GM12878 (cell line): ENCODE measurements at regions not wholly inside any gene's neighbourhood (a gene's known extent, or its start where the extent isn't known, plus 50 kb on each side); places are given as distances from the start of the nearest gene placed in this dataset.

ENCODE experiments used
- ATF3 ChIP-seq: IDR thresholded peaks from 2 replicates; pipeline ENCODE4 v1.6.1; 2011; ENCODE audit warnings: low read depth, mild to moderate bottlenecking, low read length, moderate library complexity, borderline replicate concordance; ENCODE audit errors: extremely low read depth
- CHD2 ChIP-seq: IDR thresholded peaks from 2 replicates; pipeline ENCODE4 v1.6.1; 2011; ENCODE audit warnings: low read depth, low read length, improper control_type of control experiment, borderline replicate concordance
- CTCF ChIP-seq, 3 experiments: IDR thresholded peaks in 2 of 3; conservative IDR thresholded peaks in 1 of 3; 2 replicates each; pipeline ENCODE4 v1.5.1; 2011; ENCODE audit warnings: low read depth in 3 of 3, low read length in 3 of 3, mild to moderate bottlenecking in 3 of 3, control low read depth in 2 of 3, moderate library complexity in 2 of 3, inconsistent platforms in 1 of 3, mixed read lengths in 1 of 3; ENCODE audit not compliant: control insufficient read depth in 2 of 3, insufficient read depth in 1 of 3; ENCODE audit errors: extremely low read depth in 1 of 3
- ZBTB11 ChIP-seq: fragments of 450-650 bp; formaldehyde crosslinking; IDR thresholded peaks from 2 replicates; pipeline ENCODE4 v1.5.0; 2022; ENCODE audit warnings: mild to moderate bottlenecking, missing genetic modification characterization

- no peak for TF ChIP-seq CTCF (IDR thresholded peaks at IDR 0.05 in 2 of 3, conservative IDR thresholded peaks at IDR 0.05 in 1 of 3; ENCODE audit: control insufficient read depth in 2 of 3, extremely low read depth in 1 of 3, insufficient read depth in 1 of 3, low read depth in 3 of 3, low read length in 3 of 3)
- no peak for TF ChIP-seq ATF3
- TF ChIP-seq CHD2, result no peak
- no peak for TF ChIP-seq ZBTB11
Observed at GRCh38 chr15:48003441-48003840, 117.3 kb upstream of the SLC24A5 start.
